ENCODE measurements at regions not wholly inside any gene's neighbourhood (a gene's known extent, or its start where the extent isn't known, plus 50 kb on each side); places are given as distances from the start of the nearest gene placed in this dataset.

- TF ChIP-seq CTCF (IDR thresholded peaks at IDR 0.05) (no peak), POLR2A (IDR thresholded peaks at IDR 0.05) (no peak)
Observed at GRCh38 chr11:90329043-90329442, 106.2 kb upstream of the CHORDC1 start.
